SW 1271 (cell line): ENCODE measurements at regions not wholly inside any gene's neighbourhood (a gene's known extent, or its start where the extent isn't known, plus 50 kb on each side); places are given as distances from the start of the nearest gene placed in this dataset.
"Not testable (repeated sequence)": the region's sequence is repeated elsewhere in the genome, so short reads cannot be mapped to it uniquely, and the experiment has no call there.

Experiments
- DNase-seq, 2 experiments: peaks; one replicate each; lab custom pipeline; 2025; lab: John Stamatoyannopoulos, UW

DNA sequence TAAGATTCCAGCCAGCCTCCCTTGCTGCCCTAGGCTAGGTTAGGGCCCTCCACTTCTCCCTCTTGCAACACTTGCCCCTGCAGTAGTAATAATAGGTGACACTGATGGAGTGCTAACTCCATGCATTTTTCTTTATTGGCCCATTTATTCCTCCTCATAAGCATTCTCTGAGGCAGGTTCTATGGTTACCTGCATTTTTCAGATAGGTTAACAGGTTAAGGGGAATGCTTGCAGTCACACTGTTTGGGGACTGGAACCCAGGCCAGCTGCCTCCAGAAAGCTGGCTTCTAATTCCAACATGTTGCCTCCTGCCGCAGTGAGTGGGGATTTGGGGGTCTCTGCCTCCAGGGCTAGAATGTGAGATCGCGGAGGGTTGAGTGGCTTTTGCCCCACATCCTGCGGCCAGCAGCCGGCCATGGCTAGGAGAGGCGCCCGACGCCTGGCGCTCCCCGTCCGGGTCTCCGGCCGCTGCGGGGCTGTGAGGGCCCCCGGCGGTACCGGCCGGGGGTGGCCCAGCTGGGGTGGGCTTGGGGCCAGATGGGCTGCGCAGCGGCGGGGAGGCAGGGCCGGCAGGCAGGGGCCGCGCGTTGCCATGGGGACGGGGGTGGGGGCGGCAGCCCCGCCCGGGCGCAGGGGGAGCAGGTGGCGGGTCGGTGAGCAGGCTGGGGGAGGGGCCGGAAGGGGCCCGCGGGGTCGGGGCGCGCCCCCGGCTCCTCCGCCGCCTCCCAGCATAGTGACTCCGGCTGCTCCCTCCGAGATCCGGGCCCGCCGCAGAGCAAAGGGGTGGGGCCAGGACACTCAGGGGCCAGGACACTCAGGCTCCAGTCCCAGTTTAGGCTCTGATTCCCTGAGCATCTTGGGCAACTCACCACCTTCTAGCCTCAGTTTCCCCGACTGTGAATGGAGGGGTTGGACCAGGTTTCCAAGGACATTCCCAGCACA is 68.4 kb upstream of the SSBP3 start:
- no peak for DNase-seq

DNA sequence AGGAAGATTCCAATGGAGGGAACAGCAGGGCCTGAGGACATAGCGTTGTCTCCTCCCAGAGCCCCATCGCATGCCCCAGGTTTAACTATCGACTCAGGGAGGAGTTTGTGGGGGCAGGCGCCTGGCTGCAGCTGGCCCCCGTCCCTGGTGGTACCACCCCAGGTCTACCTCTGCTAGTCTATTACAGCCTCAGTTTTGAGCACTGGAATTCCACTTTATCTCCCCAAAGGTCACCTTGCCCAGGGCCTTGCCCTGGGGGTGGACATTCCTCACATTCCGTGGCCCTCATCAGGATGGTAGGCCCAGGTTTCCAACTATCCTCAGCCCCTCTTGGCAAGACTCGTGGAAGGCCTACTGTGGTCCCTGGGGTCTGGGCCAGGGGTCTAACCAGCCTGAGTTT is 65.4 kb upstream of the SSBP3 start:
- DNase-seq = no peak

DNA sequence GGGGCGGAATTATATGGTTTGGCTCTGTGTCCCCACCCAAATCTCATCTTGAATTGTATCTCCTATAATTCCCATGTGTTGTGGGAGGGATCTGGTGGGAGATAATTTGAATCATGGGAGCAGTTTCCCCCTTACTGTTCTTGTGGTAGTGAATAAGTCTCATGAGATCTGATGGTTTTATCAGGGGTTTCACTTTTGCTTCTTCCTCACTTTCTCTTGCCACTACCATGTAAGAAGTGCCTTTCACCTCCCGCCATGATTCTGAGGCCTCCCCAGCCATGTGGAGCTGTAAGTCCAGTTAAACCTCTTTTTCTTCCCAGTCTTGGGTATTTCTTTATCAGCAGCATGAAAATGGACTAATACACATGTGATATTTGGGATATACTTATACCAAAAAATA is 63.2 kb upstream of the SSBP3 start:
- not testable (repeated sequence) for DNase-seq

DNA sequence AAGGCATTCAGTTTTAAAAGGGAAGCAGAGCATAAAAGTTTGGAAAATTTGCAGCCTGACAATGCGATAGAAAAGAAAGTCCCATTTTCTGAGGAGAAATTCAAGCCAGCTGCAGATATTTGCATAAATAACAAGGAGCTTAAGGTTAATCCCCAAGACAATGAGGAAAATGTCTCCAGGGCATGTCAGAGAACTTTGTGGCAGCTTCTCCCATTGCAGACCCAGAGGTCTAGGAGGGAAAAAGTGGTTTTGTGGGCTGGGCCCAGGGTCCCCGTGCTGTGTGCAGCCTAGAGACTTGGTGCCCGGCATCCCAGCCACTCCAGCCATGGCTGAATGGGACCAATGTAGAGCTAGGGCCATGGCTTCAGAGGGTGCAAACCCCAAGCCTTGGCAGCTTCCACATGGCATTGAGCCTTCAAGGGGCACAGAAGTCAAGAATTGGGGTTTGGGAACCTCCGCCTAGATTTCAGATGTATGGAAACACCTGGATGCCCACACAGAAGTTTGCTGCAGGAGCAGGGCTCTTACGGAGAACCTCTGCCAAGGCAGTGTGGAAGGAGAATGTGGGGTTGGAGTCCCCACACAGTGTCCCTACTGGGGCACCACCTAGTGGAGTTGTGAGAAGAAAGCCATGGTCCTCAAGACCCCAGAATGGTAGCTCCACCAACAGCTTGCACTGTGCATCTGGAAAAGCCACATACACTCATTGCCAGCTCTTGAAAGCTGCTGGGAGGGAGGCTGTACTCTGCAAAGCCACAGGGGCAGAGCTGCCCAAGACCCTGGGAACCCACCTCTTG is 62.3 kb upstream of the SSBP3 start:
- not testable (repeated sequence) for DNase-seq

DNA sequence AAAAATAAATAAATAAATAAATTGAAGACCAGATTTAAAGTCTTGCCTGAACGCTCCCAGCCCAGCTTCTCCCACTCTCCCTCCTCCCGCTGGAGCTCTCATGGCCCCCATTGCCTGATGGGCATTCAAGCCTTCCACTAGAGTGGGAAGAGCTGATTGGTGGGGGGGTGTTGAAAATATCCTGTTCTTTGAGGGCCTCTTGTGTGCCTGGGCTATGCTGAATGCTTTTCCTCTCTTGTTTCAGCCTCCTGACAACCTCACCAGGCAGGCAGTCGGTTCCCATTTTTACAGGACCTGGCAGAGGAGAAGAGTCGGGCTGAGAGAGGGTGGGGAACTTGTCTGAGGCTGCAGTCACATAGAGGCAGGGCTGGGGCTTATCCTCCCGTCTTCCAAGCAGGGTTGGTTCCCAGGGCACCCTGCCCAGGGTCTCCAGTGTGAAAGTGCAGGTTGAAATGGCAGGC is 59.2 kb upstream of the SSBP3 start:
- no peak for DNase-seq

DNA sequence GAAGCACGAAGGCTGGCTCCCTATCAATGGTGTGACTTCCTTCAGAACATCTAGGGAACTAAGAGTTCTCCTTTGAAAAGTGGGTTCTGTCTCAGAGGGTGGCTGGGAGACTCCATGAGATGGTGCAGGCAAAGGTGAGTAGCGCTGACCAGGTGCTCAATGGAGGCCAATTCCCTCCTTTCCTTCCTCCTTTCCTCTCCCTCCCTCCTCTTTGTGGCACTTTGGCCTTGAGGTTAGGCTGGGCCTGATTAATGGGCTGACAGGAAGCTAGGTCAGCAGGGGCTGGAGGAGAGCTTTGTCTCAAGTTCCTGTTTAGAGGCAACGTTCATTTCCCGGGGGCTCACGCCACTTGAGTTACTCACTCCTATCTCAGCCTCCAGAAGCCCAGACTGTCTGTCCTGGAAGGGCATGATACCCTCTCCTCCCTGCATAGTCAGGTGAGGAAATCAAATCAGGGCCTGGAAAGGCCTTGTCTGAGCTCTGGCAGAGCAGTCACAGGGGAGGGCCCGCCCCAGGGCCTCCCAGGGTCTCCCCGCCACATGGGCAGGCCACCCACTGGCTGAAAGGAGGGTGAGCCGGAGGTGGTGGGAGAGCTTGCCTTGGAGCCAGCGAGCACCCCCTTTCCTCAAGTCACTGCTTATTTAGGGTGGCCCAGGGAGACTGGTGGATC is 58.4 kb upstream of the SSBP3 start:
- no peak for DNase-seq

DNA sequence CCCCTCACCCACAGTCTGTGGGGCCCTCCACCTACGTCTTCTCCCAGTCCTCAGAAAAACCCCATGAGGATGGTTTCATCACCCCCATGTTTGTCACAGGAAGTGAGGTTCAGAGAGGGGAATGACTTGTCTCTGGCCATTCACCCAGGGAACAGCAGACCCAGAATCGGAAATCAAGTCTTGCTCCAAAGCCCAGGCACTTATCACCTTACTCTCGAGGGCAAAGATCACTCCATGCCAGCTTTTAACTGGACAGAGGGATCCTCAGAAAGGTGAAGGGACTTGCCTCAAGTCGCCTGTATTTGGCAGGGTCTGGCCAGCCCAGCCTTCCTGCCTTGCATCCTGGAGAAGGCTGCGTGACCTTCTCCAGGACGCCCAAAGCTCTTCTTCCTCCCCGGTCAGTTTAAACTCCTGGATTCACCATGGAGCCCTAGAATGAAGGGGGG is 57.9 kb upstream of the SSBP3 start:
- no peak for DNase-seq

DNA sequence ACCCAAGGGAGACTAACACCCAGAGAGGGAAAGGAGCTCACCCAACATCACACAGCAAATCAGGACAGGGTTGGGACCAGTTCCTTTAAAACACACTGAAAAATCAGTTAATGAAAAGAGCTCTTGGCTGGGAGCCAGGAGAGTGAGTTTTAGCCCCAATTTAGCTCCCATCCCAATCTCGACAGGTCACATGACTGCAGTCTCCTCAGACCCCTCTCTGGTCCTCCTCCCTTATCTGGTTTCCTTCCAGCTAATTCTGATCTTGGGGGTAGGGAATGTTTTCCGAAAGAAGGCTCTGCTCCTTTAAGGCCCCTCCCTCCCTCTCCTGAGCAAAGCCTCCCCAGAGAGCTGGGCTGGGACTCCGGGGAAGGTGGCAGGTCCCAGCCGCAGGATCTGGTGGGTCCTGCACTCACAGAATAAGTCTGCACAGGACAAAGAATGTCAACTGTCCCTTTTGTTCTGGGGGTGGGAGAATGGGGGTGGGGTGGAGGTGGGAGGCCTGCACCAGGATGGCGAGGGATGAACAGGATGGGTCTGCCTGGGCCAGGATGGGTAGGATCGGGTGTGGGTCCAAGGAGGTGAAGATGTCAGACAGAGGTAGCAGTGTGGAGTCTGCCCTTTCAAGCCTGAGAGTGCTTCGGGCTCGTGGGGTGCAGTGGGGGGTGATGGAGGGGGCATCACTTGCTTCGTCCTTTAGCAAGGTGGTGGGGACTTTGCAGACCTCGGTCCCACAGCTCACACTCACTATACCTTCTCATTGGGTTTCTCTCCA is 57.3 kb upstream of the SSBP3 start:
- no peak for DNase-seq

DNA sequence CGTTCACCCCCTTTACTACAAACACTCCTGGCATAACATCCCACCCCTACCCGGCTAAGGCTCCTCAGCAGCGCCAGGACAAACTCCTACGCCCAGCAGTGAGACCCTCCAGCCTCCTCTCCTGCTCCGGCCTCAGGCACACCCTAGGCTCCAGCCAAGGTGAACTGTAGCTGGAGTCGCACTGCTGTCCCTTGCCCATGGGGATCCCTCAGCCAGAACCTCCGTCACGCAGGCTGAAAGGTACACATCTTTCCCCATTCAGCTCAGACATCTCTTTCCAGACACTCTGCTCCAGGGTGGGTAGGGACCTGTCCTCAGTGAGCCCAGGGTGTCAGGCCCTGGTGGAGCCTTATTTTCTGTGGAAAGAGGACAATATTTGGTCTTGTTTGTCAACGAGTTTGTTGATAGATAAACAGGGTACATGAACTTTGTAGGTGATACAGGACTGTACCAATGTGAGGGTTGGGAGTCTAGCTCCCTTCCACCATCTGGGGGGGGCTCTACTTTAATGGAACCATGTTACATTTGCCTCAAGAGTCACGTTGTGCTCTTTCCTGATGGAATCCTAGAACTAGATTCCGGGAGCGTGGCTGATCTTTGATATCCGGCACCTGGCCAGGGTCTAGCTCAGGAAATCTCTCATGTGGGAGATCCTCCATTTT is 56.5 kb upstream of the SSBP3 start:
- no peak for DNase-seq

DNA sequence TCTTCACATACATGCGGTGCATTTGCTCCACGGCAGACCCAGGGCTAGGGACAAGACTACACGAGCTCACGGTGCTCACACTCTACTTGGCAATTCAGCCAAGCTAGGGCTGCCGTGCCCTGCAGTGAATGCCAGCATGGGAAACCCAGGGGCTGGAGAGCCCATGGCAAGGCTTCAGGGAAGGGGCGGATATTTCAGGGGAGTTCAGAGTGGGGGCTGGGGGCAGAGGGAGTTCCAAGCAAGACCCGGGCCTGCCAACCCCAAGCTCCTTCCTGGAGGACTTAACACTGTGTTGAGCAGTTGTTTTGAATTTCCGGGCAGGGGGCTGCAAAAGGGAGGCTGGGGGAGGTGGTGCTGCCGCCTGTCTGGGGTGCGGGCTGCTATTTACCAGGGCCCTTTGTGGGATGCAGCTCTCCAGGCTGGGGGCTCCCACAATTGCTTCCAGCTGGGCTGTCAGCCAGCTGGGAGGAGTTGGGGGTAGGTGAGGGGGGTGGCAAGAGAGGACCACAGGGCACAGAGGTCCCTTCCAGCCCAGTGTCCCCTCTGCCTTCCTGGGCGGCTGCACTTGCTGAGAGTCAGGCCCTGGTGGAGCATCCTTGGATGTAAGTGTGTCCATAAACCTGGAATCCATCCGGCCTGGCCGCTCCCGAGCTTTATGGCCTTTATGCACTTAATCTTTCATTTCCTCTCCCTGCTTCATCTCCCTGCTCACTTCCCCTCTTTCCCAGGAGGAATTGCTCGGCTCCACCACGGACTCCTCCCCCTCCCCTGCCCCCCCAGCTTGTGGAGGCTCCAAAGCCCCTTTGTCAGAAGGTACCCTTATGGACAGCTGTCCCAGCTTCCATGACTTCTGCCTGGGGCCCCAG is 55.8 kb upstream of the SSBP3 start:
- DNase-seq = no peak

DNA sequence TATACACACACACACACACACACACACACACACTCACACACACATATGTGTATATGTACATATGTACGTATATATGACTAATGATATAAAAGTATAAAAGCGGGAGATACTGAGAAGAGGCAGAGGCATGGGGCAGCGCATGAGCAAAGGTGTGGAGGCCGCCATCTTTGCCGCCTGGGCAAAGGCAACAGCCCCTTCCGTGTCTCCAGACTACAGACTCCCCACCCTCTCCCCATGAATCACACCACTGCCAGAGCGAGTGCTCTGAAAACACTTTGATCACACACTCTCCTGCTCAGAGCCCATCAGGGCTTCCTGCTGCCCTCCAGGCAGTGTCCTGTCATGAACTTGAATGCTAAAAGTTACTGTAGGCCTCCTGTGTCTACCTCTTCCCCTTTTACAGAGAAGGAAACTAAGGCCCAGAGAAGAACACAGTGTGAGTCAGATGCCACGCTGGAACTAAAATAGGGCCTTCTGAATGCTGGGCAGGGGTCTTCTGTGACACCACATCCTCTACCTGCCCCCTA is 54.7 kb upstream of the SSBP3 start:
- DNase-seq = no peak

DNA sequence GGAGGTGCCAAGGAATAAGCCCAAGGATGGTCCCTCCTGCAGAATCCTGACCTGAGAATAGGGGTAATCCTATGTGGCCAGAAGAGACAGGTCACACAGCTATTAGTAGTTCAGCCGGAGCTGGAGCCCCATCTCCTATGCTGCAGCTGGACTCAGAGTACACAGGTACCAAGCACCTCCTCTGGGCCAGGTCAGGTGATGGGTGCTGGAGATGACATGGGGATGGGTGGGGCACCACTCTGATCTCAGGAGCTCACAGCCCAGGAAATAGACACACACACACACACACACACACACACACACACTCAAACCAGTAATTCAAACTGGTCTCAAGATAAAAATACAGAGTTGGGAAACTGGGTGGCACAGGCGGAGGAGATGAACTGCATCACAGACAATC is 54.2 kb upstream of the SSBP3 start:
- no peak for DNase-seq

DNA sequence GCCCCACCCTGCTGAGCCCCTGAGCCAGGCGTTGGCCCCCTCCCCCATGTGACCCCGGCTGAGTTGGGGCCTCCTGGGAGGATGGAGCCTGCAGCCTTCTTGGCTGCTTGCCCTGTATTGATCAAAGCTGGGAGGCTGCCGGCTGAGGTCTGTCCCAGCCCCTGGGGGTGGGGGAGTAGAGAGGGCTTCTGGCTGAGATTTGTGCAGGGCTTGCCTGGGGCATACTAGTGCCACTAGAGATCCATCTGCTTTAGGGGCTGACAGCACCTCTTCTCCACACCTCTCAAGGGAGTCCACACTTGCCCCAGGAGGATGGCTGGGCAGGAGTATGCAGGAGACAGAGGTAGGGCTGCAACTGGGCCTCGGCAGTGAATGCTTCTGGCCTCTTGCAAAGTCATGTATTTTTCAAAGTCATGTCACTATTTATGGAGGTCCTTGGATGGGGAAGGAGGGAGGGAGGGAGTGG is 53.6 kb upstream of the SSBP3 start:
- no peak for DNase-seq

DNA sequence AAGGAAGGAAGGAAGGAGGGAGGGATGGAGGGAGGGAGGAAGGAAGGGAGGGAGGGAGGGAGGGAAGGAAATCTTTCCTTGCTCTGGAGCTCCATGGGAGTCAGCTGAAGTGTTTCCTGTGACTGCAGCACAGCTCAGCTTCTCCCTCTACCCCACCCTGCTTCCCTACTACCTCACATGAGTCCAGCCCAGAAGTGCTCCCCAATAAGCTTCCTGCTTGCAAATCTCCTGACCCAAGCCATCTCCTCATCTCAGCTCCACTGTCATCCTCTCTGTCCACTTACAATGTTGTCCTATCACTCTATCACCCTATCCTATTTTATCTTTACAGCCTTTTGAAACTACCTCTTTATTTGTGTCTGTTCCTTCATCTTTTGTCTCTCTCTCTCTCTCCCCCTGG is 52.9 kb upstream of the SSBP3 start:
- no peak for DNase-seq

DNA sequence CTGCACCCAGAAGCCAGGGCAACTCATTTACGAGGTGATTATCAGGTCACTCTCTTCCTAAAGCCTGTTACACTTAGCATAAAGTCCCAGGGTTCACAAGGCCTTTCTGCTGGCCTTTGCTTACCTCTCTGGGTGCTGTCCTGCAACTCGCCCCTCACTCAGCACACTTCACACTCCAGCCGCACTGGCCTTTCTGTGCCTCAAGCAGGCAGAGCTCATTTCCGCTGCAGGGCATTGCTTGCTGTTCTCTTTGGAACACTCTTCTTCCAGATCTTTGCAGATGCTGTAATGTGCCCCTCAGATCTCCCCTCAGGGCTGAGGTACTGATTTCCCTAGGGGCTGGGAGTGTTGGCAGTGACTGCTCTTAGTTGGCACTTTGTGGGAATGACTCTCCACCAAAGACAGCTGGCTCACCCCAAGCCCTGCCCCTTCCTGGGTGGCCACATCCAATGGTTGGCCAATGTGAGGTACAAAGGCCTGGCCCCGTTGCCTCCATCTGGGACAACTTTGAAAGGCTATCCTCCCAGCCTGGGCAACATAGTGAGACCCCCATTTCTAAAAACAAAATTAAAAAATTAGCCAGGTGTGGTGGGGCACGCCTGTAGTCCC is 50.8 kb upstream of the SSBP3 start:
- DNase-seq = no peak

DNA sequence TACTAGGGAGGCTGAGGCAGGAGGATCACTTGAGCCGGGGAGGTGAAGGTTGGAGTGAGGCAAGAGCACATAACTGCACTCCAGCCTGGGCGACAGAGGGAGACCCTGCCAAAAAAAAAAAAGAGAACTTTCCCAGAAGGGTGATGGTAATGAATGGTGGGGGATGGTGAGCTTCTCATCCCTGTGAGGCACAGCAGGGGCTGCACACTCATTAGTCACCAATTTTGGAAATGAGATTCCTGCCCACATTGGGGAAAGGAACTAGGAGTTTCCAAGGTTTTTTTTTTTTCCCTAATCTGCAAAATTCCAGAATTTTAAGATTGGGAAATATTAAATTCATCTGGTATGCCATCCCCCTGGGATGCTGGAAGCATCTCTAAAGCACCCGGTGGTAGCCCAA is 50.2 kb upstream of the SSBP3 start:
- no peak for DNase-seq
